Left lung (tissue), 4 donors: ENCODE measurements at regions not wholly inside any gene's neighbourhood (a gene's known extent, or its start where the extent isn't known, plus 50 kb on each side); places are given as distances from the start of the nearest gene placed in this dataset.

Experiments
- ATAC-seq: fragments of 200-7000 bp; cut with Tn5 transposase; one replicate; pipeline ENCODE4 v1.9.1; 2020; ENCODE audit warnings: moderate library complexity
- DNase-seq, 4 donors: peaks; one replicate each; pipeline ENCODE4 v3.0.0-alpha.2; 2013 to 2020
- H3K27ac ChIP-seq, 2 donors: fragments of 200-600 bp; sonication (generic) in 1 of 2; one replicate each; pipeline versions ENCODE4 v1.5.0 to v1.8.0; 2020 to 2021
- H3K27me3 ChIP-seq, 2 donors: fragments of 200-600 bp; sonication (generic) in 1 of 2; one replicate each; pipeline versions ENCODE4 v1.5.0 to v1.8.0; 2020 to 2021
- H3K36me3 ChIP-seq, 2 donors: fragments of 200-600 bp; sonication (generic) in 1 of 2; one replicate each; pipeline versions ENCODE4 v1.5.0 to v1.8.0; 2020 to 2021
- H3K4me1 ChIP-seq, 2 donors: fragments of 200-600 bp; one replicate each; pipeline ENCODE4 v1.8.0; 2021
- H3K4me3 ChIP-seq, 2 donors: fragments of 200-600 bp; sonication (generic) in 1 of 2; one replicate each; pipeline versions ENCODE4 v1.5.0 to v1.8.0; 2020 to 2021; ENCODE audit warnings: mild to moderate bottlenecking in 1 of 2
- H3K9me3 ChIP-seq, 2 donors: fragments of 200-600 bp; sonication (generic) in 1 of 2; one replicate each; pipeline versions ENCODE4 v1.5.0 to v1.8.0; 2020 to 2021
- intact Hi-C, 2 donors: fragments of 100-400 bp; cut with DNase I; formaldehyde crosslinking; loops; one replicate each; pipeline versions ENCODE4 v1.11.2 to v1.14.2; 2022
- TF ChIP-seq, protein P1 (sequence below), 2 donors: fragments of 200-600 bp; sonication (generic) in 1 of 2; IDR thresholded peaks; one replicate each; pipeline versions ENCODE4 v1.5.0 to v1.8.0; 2021; ENCODE audit warnings: antibody characterized with exemption in 2 of 2
- donor health status: DM: no; HTN: yes; CAD: no.
- donor health status: DM: no; HTN: no; CAD: no.

DNA sequence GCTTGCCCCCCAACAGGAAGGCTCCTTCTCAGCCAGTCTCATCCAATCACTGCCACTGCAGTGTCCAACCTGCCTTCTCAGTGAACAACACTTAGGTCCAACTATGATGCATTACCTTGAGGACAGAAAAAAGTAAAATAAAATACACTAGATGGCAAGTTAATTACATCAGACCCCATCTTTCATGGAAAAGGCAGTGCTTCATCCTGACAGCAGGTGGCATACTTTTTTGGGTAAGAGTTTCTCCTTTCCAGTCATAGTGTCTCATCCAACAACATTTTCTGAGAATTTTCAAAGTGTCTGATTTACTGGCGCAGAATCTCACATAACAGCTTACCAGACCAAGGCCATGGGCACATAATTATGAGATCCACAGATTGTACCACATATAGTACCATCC lies 1742.8 kb downstream of the PCDH7 start:
- Histone ChIP-seq H3K27me3 (no peaks in the 10 kb centered on the region), H3K9me3 (no peaks in the 10 kb centered on the region), H3K27ac (no peak overlapping the region), H3K36me3 (no peaks in the 10 kb centered on the region), H3K4me3 (no peak overlapping the region), H3K4me1 (no peaks in the 10 kb centered on the region)
- intact Hi-C loops = no loop called here
- ATAC-seq (no peak), DNase-seq (no peak)
- TF ChIP-seq, protein P1, sequence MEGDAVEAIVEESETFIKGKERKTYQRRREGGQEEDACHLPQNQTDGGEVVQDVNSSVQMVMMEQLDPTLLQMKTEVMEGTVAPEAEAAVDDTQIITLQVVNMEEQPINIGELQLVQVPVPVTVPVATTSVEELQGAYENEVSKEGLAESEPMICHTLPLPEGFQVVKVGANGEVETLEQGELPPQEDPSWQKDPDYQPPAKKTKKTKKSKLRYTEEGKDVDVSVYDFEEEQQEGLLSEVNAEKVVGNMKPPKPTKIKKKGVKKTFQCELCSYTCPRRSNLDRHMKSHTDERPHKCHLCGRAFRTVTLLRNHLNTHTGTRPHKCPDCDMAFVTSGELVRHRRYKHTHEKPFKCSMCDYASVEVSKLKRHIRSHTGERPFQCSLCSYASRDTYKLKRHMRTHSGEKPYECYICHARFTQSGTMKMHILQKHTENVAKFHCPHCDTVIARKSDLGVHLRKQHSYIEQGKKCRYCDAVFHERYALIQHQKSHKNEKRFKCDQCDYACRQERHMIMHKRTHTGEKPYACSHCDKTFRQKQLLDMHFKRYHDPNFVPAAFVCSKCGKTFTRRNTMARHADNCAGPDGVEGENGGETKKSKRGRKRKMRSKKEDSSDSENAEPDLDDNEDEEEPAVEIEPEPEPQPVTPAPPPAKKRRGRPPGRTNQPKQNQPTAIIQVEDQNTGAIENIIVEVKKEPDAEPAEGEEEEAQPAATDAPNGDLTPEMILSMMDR (IDR thresholded peaks at IDR 0.05) = peak; percentile 23 to 27

GRCh38 chr4:32470087-32470585 lies 1750.0 kb downstream of the PCDH7 start:
- no peaks in the 10 kb centered on the region for H3K9me3 ChIP-seq
- TF ChIP-seq, protein P1 (IDR thresholded peaks at IDR 0.05) = no peak
- peaks cover 0 to 3% of the 10 kb centered on the region in 2 donors for H3K4me1 ChIP-seq
- H3K27me3 ChIP-seq = no peaks in the 10 kb centered on the region
- no peaks in the 10 kb centered on the region for H3K36me3 ChIP-seq
- ATAC-seq = peak; percentile 86
- H3K4me3 ChIP-seq = no peak overlapping the region
- intact Hi-C loops = no loop called here
- DNase-seq = peak in 1 of 4 donors; percentile 8
- no peak overlapping the region for H3K27ac ChIP-seq

- DNase-seq (no peak), ATAC-seq (no peak)
- Histone ChIP-seq H3K36me3 (no peaks in the 10 kb centered on the region), H3K4me3 (no peak overlapping the region), H3K27ac (no peak overlapping the region), H3K9me3 (no peaks in the 10 kb centered on the region), H3K4me1 (peaks cover 0 to 3% of the 10 kb centered on the region in 2 donors), H3K27me3 (no peaks in the 10 kb centered on the region)
- intact Hi-C loops = no loop called here
- TF ChIP-seq, protein P1 (IDR thresholded peaks at IDR 0.05) = no peak
Observed at GRCh38 chr4:32472918-32473317, 1752.7 kb downstream of the PCDH7 start.

GRCh38 chr4:32475710-32476109 lies 1755.5 kb downstream of the PCDH7 start:
- TF ChIP-seq, protein P1 (IDR thresholded peaks at IDR 0.05) = no peak
- Histone ChIP-seq H3K36me3 (no peaks in the 10 kb centered on the region), H3K9me3 (no peaks in the 10 kb centered on the region), H3K27ac (no peak overlapping the region), H3K4me1 (no peaks in the 10 kb centered on the region), H3K4me3 (no peak overlapping the region), H3K27me3 (no peaks in the 10 kb centered on the region)
- ATAC-seq (no peak), DNase-seq (no peak)
- intact Hi-C loops = no loop called here

DNA sequence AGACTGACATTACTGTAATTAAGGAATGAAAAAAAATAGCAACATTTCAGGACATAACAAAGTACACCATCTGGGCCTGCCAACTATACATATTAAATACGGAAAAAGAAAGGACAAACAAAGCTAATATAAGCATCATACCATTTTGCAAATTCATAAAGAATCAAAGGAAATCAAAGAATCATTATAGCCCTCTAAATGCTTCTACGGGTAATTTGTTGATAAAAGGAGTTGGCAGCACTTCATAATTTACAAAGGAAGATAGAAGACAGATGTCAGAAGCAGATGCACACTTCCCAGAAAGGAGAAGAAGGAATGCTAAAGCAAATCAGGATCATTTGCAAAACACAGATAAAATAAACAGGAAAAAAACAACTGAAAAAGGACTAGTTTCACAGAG lies 1757.3 kb downstream of the PCDH7 start:
- H3K27ac ChIP-seq = no peak overlapping the region
- intact Hi-C loops = no loop called here
- H3K9me3 ChIP-seq = no peaks in the 10 kb centered on the region
- H3K27me3 ChIP-seq = no peaks in the 10 kb centered on the region
- DNase-seq = peak in 1 of 4 donors; percentile 18
- H3K4me1 ChIP-seq = no peaks in the 10 kb centered on the region
- TF ChIP-seq, protein P1 (IDR thresholded peaks at IDR 0.05) = no peak
- no peak for ATAC-seq
- H3K4me3 ChIP-seq = no peak overlapping the region
- no peaks in the 10 kb centered on the region for H3K36me3 ChIP-seq
